Parathyroid adenoma (tissue), 2 donors: ENCODE measurements at regions not wholly inside any gene's neighbourhood (a gene's known extent, or its start where the extent isn't known, plus 50 kb on each side); places are given as distances from the start of the nearest gene placed in this dataset.

Experiments
- H2AFZ ChIP-seq: fragments of 300-600 bp; sonication (generic); one replicate; pipeline ENCODE4 v1.7.0; 2017; ENCODE audit warnings: antibody characterized with exemption, mild to moderate bottlenecking
- H3K27ac ChIP-seq: fragments of 300-600 bp; sonication (generic); one replicate; pipeline ENCODE4 v1.7.0; 2017
- H3K27me3 ChIP-seq: fragments of 300-600 bp; sonication (generic); one replicate; pipeline ENCODE4 v1.7.0; 2017; ENCODE audit warnings: low read length; ENCODE audit not compliant: control insufficient read depth, insufficient read depth
- H3K36me3 ChIP-seq: fragments of 300-600 bp; sonication (generic); one replicate; pipeline ENCODE4 v1.7.0; 2017; ENCODE audit warnings: low read length; ENCODE audit not compliant: control insufficient read depth, insufficient read depth
- H3K4me1 ChIP-seq: fragments of 300-600 bp; sonication (generic); one replicate; pipeline ENCODE4 v1.7.0; 2017; ENCODE audit warnings: control low read depth
- H3K4me2 ChIP-seq: fragments of 300-600 bp; sonication (generic); one replicate; pipeline ENCODE4 v1.7.0; 2017; ENCODE audit warnings: low read length
- H3K4me3 ChIP-seq: fragments of 300-600 bp; sonication (generic); one replicate; pipeline ENCODE4 v1.7.0; 2017; ENCODE audit warnings: low read depth, low read length
- H3K79me2 ChIP-seq: fragments of 300-600 bp; sonication (generic); one replicate; pipeline ENCODE4 v1.7.0; 2017; ENCODE audit warnings: control low read depth
- H3K9ac ChIP-seq: fragments of 300-600 bp; sonication (generic); one replicate; pipeline ENCODE4 v1.7.0; 2017; ENCODE audit warnings: mild to moderate bottlenecking
- H3K9me3 ChIP-seq: fragments of 300-600 bp; sonication (generic); one replicate; pipeline ENCODE4 v1.7.0; 2017; ENCODE audit warnings: low read length; ENCODE audit not compliant: control insufficient read depth
- CTCF ChIP-seq: fragments of 300-600 bp; sonication (generic); IDR thresholded peaks from one replicate; pipeline ENCODE4 v1.7.0; 2017; ENCODE audit warnings: antibody characterized with exemption, mild to moderate bottlenecking
- donor health status: primary hyperparathyroidism.

- no peak for TF ChIP-seq CTCF
- Histone ChIP-seq H3K9me3 (no peaks in the 10 kb centered on the region), H3K4me1 (no peaks in the 10 kb centered on the region), H3K4me2 (no peak overlapping the region), H3K36me3 (no peaks in the 10 kb centered on the region), H2AFZ (no peak overlapping the region), H3K79me2 (no peaks in the 10 kb centered on the region), H3K27me3 (no peaks in the 10 kb centered on the region), H3K27ac (no peak overlapping the region), H3K9ac (no peak overlapping the region), H3K4me3 (no peak overlapping the region)
Observed at GRCh38 chr7:155955367-155955635, 143.0 kb upstream of the SHH start.

- Histone ChIP-seq H3K4me3 (no peak overlapping the region), H2AFZ (no peak overlapping the region), H3K9me3 (no peaks in the 10 kb centered on the region), H3K9ac (no peak overlapping the region), H3K27ac (no peak overlapping the region), H3K27me3 (no peaks in the 10 kb centered on the region), H3K4me2 (no peak overlapping the region), H3K36me3 (no peaks in the 10 kb centered on the region), H3K79me2 (no peaks in the 10 kb centered on the region), H3K4me1 (no peaks in the 10 kb centered on the region)
- TF ChIP-seq CTCF = no peak
Observed at GRCh38 chr7:155954550-155955366, 142.5 kb upstream of the SHH start.

GRCh38 chr7:155953781-155954549 lies 141.7 kb upstream of the SHH start:
- Histone ChIP-seq H3K4me3 (no peak overlapping the region), H3K4me1 (no peaks in the 10 kb centered on the region), H3K27ac (no peak overlapping the region), H2AFZ (no peak overlapping the region), H3K27me3 (no peaks in the 10 kb centered on the region), H3K9ac (no peak overlapping the region), H3K4me2 (no peak overlapping the region), H3K79me2 (no peaks in the 10 kb centered on the region), H3K9me3 (no peaks in the 10 kb centered on the region), H3K36me3 (no peaks in the 10 kb centered on the region)
- no peak for TF ChIP-seq CTCF

GRCh38 chr7:155953501-155953778 lies 141.2 kb upstream of the SHH start:
- no peak overlapping the region for H3K4me3 ChIP-seq
- H3K27ac ChIP-seq = no peak overlapping the region
- no peaks in the 10 kb centered on the region for H3K79me2 ChIP-seq
- H3K9me3 ChIP-seq = no peaks in the 10 kb centered on the region
- no peak overlapping the region for H3K4me2 ChIP-seq
- no peaks in the 10 kb centered on the region for H3K27me3 ChIP-seq
- no peaks in the 10 kb centered on the region for H3K36me3 ChIP-seq
- no peaks in the 10 kb centered on the region for H3K4me1 ChIP-seq
- H2AFZ ChIP-seq = no peak overlapping the region
- H3K9ac ChIP-seq = no peak overlapping the region
- TF ChIP-seq CTCF = no peak
